ENCODE measurements at regions not wholly inside any gene's neighbourhood (a gene's known extent, or its start where the extent isn't known, plus 50 kb on each side); places are given as distances from the start of the nearest gene placed in this dataset.
"Not testable (repeated sequence)": the region's sequence is repeated elsewhere in the genome, so short reads cannot be mapped to it uniquely, and the experiment has no call there.

GRCh38 chr4:59666645-59667044, 1533.5 kb upstream of the ADGRL3 start:
- Mint-ChIP-seq H3K27me3 (ENCODE audit: low read depth, unreplicated experiment) (no peaks in the 10 kb centered on the region), H3K36me3 (ENCODE audit: low read depth, unreplicated experiment) (no peaks in the 10 kb centered on the region), H3K9me3 (ENCODE audit: unreplicated experiment) (no peaks in the 10 kb centered on the region), H3K27ac (ENCODE audit: unreplicated experiment) (no peak overlapping the region), H3K4me1 (ENCODE audit: low read depth, unreplicated experiment) (peaks cover 8% of the 10 kb centered on the region), H3K4me3 (ENCODE audit: unreplicated experiment) (no peak overlapping the region)
- H3K4me3 ChIP-seq (ENCODE audit: insufficient read depth, low read depth, low read length): no peak overlapping the region
- TF ChIP-seq EZH2 (IDR thresholded peaks at IDR 0.05; ENCODE audit: insufficient read depth, low read length): no peak
- no peak for TF ChIP-seq CTCF (IDR thresholded peaks at IDR 0.05; ENCODE audit: insufficient read depth, low read depth, low read length)
- no peak overlapping the region for H3K27ac ChIP-seq (ENCODE audit: low read depth, low read length)
- no peak for FAIRE-seq
- H3K27me3 ChIP-seq (ENCODE audit: insufficient read depth, low read length): no peaks in the 10 kb centered on the region
- H3K4me2 ChIP-seq (ENCODE audit: low read length): no peak overlapping the region
- H3K9me3 ChIP-seq (ENCODE audit: insufficient read depth, low read depth, low read length): no peaks in the 10 kb centered on the region
- no peak for DNase-seq (ENCODE audit: low read depth)
- no peaks in the 10 kb centered on the region for H3K36me3 ChIP-seq (ENCODE audit: insufficient read depth, low read length)
- H4K20me1 ChIP-seq (ENCODE audit: insufficient read depth, low read length): no peaks in the 10 kb centered on the region
- no peak overlapping the region for H3K9ac ChIP-seq (ENCODE audit: low read length)
- no peaks in the 10 kb centered on the region for H3K4me1 ChIP-seq (ENCODE audit: insufficient read depth, low read length)
- H3K79me2 ChIP-seq (ENCODE audit: insufficient read depth, low read length): no peaks in the 10 kb centered on the region
- H2AFZ ChIP-seq (ENCODE audit: low read depth, low read length): no peak overlapping the region

GRCh38 chr4:59671037-59671436, 1529.1 kb upstream of the ADGRL3 start:
- Histone ChIP-seq H3K27me3 (ENCODE audit: insufficient read depth, low read length) (no peaks in the 10 kb centered on the region), H3K79me2 (ENCODE audit: insufficient read depth, low read length) (no peaks in the 10 kb centered on the region), H4K20me1 (ENCODE audit: insufficient read depth, low read length) (no peaks in the 10 kb centered on the region), H3K4me1 (ENCODE audit: insufficient read depth, low read length) (no peaks in the 10 kb centered on the region), H3K9ac (ENCODE audit: low read length) (no peak overlapping the region), H3K36me3 (ENCODE audit: insufficient read depth, low read length) (no peaks in the 10 kb centered on the region), H2AFZ (ENCODE audit: low read depth, low read length) (no peak overlapping the region), H3K4me2 (ENCODE audit: low read length) (no peak overlapping the region), H3K27ac (ENCODE audit: low read depth, low read length) (no peak overlapping the region), H3K9me3 (ENCODE audit: insufficient read depth, low read depth, low read length) (no peaks in the 10 kb centered on the region), H3K4me3 (ENCODE audit: insufficient read depth, low read depth, low read length) (no peak overlapping the region)
- no peak overlapping the region for H3K27ac Mint-ChIP-seq (ENCODE audit: unreplicated experiment)
- no peaks in the 10 kb centered on the region for H3K27me3 Mint-ChIP-seq (ENCODE audit: low read depth, unreplicated experiment)
- TF ChIP-seq CTCF (IDR thresholded peaks at IDR 0.05; ENCODE audit: insufficient read depth, low read depth, low read length) (no peak), EZH2 (IDR thresholded peaks at IDR 0.05; ENCODE audit: insufficient read depth, low read length) (no peak)
- no peaks in the 10 kb centered on the region for H3K36me3 Mint-ChIP-seq (ENCODE audit: low read depth, unreplicated experiment)
- H3K9me3 Mint-ChIP-seq (ENCODE audit: unreplicated experiment): no peaks in the 10 kb centered on the region
- FAIRE-seq (no peak), DNase-seq (ENCODE audit: low read depth) (no peak)
- H3K4me1 Mint-ChIP-seq (ENCODE audit: low read depth, unreplicated experiment): peaks cover 8% of the 10 kb centered on the region
- no peak overlapping the region for H3K4me3 Mint-ChIP-seq (ENCODE audit: unreplicated experiment)

- Histone ChIP-seq H3K4me2 (ENCODE audit: low read length) (no peak overlapping the region), H3K4me3 (ENCODE audit: insufficient read depth, low read depth, low read length) (no peak overlapping the region), H2AFZ (ENCODE audit: low read depth, low read length) (no peak overlapping the region), H3K4me1 (ENCODE audit: insufficient read depth, low read length) (no peaks in the 10 kb centered on the region), H3K27me3 (ENCODE audit: insufficient read depth, low read length) (no peaks in the 10 kb centered on the region), H3K9ac (ENCODE audit: low read length) (no peak overlapping the region), H3K36me3 (ENCODE audit: insufficient read depth, low read length) (no peaks in the 10 kb centered on the region), H3K79me2 (ENCODE audit: insufficient read depth, low read length) (no peaks in the 10 kb centered on the region), H4K20me1 (ENCODE audit: insufficient read depth, low read length) (no peaks in the 10 kb centered on the region), H3K9me3 (ENCODE audit: insufficient read depth, low read depth, low read length) (no peaks in the 10 kb centered on the region), H3K27ac (ENCODE audit: low read depth, low read length) (no peak overlapping the region)
- DNase-seq (ENCODE audit: low read depth): no peak
- TF ChIP-seq EZH2 (IDR thresholded peaks at IDR 0.05; ENCODE audit: insufficient read depth, low read length) (no peak), CTCF (IDR thresholded peaks at IDR 0.05; ENCODE audit: insufficient read depth, low read depth, low read length) (no peak)
- FAIRE-seq: no peak
- Mint-ChIP-seq H3K9me3 (ENCODE audit: unreplicated experiment) (no peaks in the 10 kb centered on the region), H3K36me3 (ENCODE audit: low read depth, unreplicated experiment) (no peaks in the 10 kb centered on the region), H3K4me1 (ENCODE audit: low read depth, unreplicated experiment) (no peaks in the 10 kb centered on the region), H3K4me3 (ENCODE audit: unreplicated experiment) (no peak overlapping the region), H3K27ac (ENCODE audit: unreplicated experiment) (no peak overlapping the region), H3K27me3 (ENCODE audit: low read depth, unreplicated experiment) (no peaks in the 10 kb centered on the region)
Observed at GRCh38 chr4:59676389-59676788, 1523.7 kb upstream of the ADGRL3 start.

GRCh38 chr4:59676992-59677391, 1523.1 kb upstream of the ADGRL3 start:
- H3K27ac ChIP-seq (ENCODE audit: low read depth, low read length); H3K9me3 Mint-ChIP-seq (ENCODE audit: unreplicated experiment); H3K4me3 ChIP-seq (ENCODE audit: insufficient read depth, low read depth, low read length); H3K27ac Mint-ChIP-seq (ENCODE audit: unreplicated experiment); H3K36me3 Mint-ChIP-seq (ENCODE audit: low read depth, unreplicated experiment); H3K4me2 ChIP-seq (ENCODE audit: low read length); H3K9ac ChIP-seq (ENCODE audit: low read length); DNase-seq (ENCODE audit: low read depth); H3K27me3 Mint-ChIP-seq (ENCODE audit: low read depth, unreplicated experiment); H3K36me3 ChIP-seq (ENCODE audit: insufficient read depth, low read length); H3K4me1 Mint-ChIP-seq (ENCODE audit: low read depth, unreplicated experiment); H4K20me1 ChIP-seq (ENCODE audit: insufficient read depth, low read length); FAIRE-seq; H2AFZ ChIP-seq (ENCODE audit: low read depth, low read length); H3K27me3 ChIP-seq (ENCODE audit: insufficient read depth, low read length); H3K4me1 ChIP-seq (ENCODE audit: insufficient read depth, low read length); H3K4me3 Mint-ChIP-seq (ENCODE audit: unreplicated experiment); H3K9me3 ChIP-seq (ENCODE audit: insufficient read depth, low read depth, low read length); H3K79me2 ChIP-seq (ENCODE audit: insufficient read depth, low read length): not testable (repeated sequence)

Data from astrocyte (in vitro differentiated cells and primary cell).